ENCODE measurements at regions not wholly inside any gene's neighbourhood (a gene's known extent, or its start where the extent isn't known, plus 50 kb on each side); places are given as distances from the start of the nearest gene placed in this dataset.

DNA sequence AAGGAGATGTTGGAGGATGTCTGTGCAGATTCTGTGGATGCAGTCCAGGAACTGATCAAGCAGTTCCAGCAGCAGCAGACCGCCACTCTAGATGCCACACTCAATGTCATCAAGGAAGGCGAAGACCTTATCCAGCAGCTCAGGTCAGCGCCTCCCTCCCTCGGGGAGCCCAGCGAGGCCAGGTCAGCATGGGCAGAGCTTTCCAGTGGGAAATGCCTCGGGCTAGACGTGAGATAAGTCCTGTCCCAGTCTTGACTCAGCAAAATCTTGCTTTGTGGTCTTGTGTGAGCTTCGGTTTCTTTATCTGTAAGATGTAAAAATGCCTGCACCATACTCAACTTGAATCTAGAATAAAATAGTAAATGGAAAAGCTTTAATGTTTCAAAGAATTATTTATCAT, 335.1 kb upstream of the UMPS start:
- TF ChIP-seq, protein P1, sequence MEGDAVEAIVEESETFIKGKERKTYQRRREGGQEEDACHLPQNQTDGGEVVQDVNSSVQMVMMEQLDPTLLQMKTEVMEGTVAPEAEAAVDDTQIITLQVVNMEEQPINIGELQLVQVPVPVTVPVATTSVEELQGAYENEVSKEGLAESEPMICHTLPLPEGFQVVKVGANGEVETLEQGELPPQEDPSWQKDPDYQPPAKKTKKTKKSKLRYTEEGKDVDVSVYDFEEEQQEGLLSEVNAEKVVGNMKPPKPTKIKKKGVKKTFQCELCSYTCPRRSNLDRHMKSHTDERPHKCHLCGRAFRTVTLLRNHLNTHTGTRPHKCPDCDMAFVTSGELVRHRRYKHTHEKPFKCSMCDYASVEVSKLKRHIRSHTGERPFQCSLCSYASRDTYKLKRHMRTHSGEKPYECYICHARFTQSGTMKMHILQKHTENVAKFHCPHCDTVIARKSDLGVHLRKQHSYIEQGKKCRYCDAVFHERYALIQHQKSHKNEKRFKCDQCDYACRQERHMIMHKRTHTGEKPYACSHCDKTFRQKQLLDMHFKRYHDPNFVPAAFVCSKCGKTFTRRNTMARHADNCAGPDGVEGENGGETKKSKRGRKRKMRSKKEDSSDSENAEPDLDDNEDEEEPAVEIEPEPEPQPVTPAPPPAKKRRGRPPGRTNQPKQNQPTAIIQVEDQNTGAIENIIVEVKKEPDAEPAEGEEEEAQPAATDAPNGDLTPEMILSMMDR (IDR thresholded peaks at IDR 0.05; ENCODE audit: low read length) = no peak
- no peak for TF ChIP-seq EZH2 (IDR thresholded peaks at IDR 0.05; ENCODE audit: borderline replicate concordance, low read length)
